Keratinocyte (primary cell): ENCODE measurements at regions not wholly inside any gene's neighbourhood (a gene's known extent, or its start where the extent isn't known, plus 50 kb on each side); places are given as distances from the start of the nearest gene placed in this dataset.

Experiments used
- CTCF ChIP-seq, 3 experiments: IDR thresholded peaks in 1 of 3; conservative IDR thresholded peaks in 1 of 3; optimal IDR thresholded peaks in 1 of 3; 2 replicates in 2 of 3; 3 replicates in 1 of 3; pipeline versions ENCODE3 to v1.5.1; 2011; ENCODE audit warnings: low read length in 3 of 3, mild to moderate bottlenecking in 3 of 3, moderate library complexity in 2 of 3, control low read depth in 1 of 3, inconsistent platforms in 1 of 3; ENCODE audit not compliant: insufficient read depth in 2 of 3; ENCODE audit errors: extremely low read depth in 1 of 3
- EZH2 ChIP-seq: IDR thresholded peaks from one replicate; pipeline ENCODE4 v1.6.1; 2012; ENCODE audit warnings: inconsistent platforms, mild to moderate bottlenecking, low read length, moderate library complexity

- TF ChIP-seq CTCF (optimal IDR thresholded peaks at IDR 0.05 in 1 of 3, IDR thresholded peaks at IDR 0.05 in 1 of 3, conservative IDR thresholded peaks at IDR 0.05 in 1 of 3; ENCODE audit: extremely low read depth in 1 of 3, insufficient read depth in 2 of 3, low read length in 3 of 3) (no peak), EZH2 (no peak)
Observed at GRCh38 chr13:62627226-62627625, 1211.6 kb upstream of the PCDH20 start.
